ENCODE measurements at regions not wholly inside any gene's neighbourhood (a gene's known extent, or its start where the extent isn't known, plus 50 kb on each side); places are given as distances from the start of the nearest gene placed in this dataset.

GRCh38 chr1:43042773-43043457 lies 84.2 kb upstream of the SLC2A1 start:
- TF ChIP-seq CTCF (IDR thresholded peaks at IDR 0.05; ENCODE audit: low read length) (no peak), EZH2 (optimal IDR thresholded peaks at IDR 0.05; ENCODE audit: low read depth, low read length) (no peak), EZH2phosphoT487 (IDR thresholded peaks at IDR 0.05; ENCODE audit: low read length) (no peak)
